Neural progenitor cell (in vitro differentiated cells): ENCODE measurements at regions not wholly inside any gene's neighbourhood (a gene's known extent, or its start where the extent isn't known, plus 50 kb on each side); places are given as distances from the start of the nearest gene placed in this dataset.

Experiments used
- EZH2phosphoT487 ChIP-seq: fragments of 200-600 bp; sonication (generic); IDR thresholded peaks from 2 replicates; pipeline ENCODE4 v1.6.1; 2017; ENCODE audit warnings: antibody characterized with exemption
- TF ChIP-seq, protein P1 (sequence below): fragments of 200-600 bp; sonication (generic); IDR thresholded peaks from 2 replicates; pipeline ENCODE4 v1.5.1; 2017; ENCODE audit warnings: antibody characterized with exemption, mild to moderate bottlenecking

DNA sequence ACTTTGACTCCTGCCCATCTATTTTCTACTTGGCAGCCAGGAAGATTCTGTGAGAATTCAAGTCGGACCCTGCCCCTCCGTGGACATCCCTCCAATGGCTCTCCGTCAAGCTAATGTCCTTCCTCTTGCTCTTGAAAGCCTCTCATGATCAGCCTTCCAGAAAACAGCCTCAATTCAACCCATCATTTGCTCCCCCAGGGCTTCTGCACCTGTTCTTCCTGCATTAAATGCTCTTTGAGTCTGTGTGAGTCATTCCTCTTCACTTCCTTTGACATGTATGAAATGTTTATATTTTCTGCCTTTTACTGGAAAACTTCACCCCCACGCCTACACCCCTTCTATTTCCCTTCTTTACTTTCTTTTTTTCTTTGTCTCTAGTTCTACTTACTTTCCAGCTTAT lies 734.1 kb upstream of the ZP4 start:
- TF ChIP-seq, protein P1, sequence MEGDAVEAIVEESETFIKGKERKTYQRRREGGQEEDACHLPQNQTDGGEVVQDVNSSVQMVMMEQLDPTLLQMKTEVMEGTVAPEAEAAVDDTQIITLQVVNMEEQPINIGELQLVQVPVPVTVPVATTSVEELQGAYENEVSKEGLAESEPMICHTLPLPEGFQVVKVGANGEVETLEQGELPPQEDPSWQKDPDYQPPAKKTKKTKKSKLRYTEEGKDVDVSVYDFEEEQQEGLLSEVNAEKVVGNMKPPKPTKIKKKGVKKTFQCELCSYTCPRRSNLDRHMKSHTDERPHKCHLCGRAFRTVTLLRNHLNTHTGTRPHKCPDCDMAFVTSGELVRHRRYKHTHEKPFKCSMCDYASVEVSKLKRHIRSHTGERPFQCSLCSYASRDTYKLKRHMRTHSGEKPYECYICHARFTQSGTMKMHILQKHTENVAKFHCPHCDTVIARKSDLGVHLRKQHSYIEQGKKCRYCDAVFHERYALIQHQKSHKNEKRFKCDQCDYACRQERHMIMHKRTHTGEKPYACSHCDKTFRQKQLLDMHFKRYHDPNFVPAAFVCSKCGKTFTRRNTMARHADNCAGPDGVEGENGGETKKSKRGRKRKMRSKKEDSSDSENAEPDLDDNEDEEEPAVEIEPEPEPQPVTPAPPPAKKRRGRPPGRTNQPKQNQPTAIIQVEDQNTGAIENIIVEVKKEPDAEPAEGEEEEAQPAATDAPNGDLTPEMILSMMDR: no peak
- TF ChIP-seq EZH2phosphoT487: no peak
